OCI-LY1 (cell line): ENCODE measurements at regions not wholly inside any gene's neighbourhood (a gene's known extent, or its start where the extent isn't known, plus 50 kb on each side); places are given as distances from the start of the nearest gene placed in this dataset.

Source experiments
- EZH2 ChIP-seq: fragments of 200-600 bp; sonication (generic), shearing (Covaris generic); IDR thresholded peaks from 2 replicates; pipeline ENCODE4 v1.8.0; 2017; ENCODE audit warnings: borderline replicate concordance, mixed run types, mild to moderate bottlenecking, antibody characterized with exemption, low read length, moderate library complexity, mixed read lengths
- TF ChIP-seq, protein P1 (sequence below): fragments of 200-600 bp; sonication (generic), shearing (Covaris generic); IDR thresholded peaks from 2 replicates; pipeline ENCODE4 v1.5.1; 2017; ENCODE audit warnings: mild to moderate bottlenecking, antibody characterized with exemption, low read length, moderate library complexity, mixed read lengths

GRCh38 chr14:39733741-39734140 lies 301.5 kb upstream of the FBXO33 start:
- TF ChIP-seq, protein P1, sequence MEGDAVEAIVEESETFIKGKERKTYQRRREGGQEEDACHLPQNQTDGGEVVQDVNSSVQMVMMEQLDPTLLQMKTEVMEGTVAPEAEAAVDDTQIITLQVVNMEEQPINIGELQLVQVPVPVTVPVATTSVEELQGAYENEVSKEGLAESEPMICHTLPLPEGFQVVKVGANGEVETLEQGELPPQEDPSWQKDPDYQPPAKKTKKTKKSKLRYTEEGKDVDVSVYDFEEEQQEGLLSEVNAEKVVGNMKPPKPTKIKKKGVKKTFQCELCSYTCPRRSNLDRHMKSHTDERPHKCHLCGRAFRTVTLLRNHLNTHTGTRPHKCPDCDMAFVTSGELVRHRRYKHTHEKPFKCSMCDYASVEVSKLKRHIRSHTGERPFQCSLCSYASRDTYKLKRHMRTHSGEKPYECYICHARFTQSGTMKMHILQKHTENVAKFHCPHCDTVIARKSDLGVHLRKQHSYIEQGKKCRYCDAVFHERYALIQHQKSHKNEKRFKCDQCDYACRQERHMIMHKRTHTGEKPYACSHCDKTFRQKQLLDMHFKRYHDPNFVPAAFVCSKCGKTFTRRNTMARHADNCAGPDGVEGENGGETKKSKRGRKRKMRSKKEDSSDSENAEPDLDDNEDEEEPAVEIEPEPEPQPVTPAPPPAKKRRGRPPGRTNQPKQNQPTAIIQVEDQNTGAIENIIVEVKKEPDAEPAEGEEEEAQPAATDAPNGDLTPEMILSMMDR: no peak
- no peak for TF ChIP-seq EZH2
